SK-N-SH (cell line): ENCODE measurements at regions not wholly inside any gene's neighbourhood (a gene's known extent, or its start where the extent isn't known, plus 50 kb on each side); places are given as distances from the start of the nearest gene placed in this dataset.
A peak's percentile ranks its signal among the peaks of the same experiment; 100 is the strongest.

Experiments
- CTCF ChIA-PET: fragments of 300-600, 350-600 bp; formaldehyde crosslinking; extraction: SDS; loops from one replicate; lab custom pipeline; 2021; lab: Yijun Ruan, JAX
- POLR2A ChIA-PET: fragments of 350-600 bp; sonication (Branson Sonifier 250); formaldehyde crosslinking; extraction: SDS; loops from one replicate; lab custom pipeline; 2020; ENCODE audit warnings: antibody characterized with exemption, inconsistent platforms; lab: Yijun Ruan, JAX
- DNase-seq: peaks from one replicate; pipeline ENCODE4 v3.0.0; 2012
- H2AFZ ChIP-seq: fragments of 200-600 bp; sonication (generic); 2 replicates; pipeline ENCODE4 v1.8.1; 2016; ENCODE audit warnings: antibody characterized with exemption, mild to moderate bottlenecking, low read depth
- H3F3A ChIP-seq: fragments of 200-600 bp; sonication (generic); replicated peaks from 2 replicates; pipeline ENCODE3; 2016; ENCODE audit warnings: antibody characterized with exemption, mild to moderate bottlenecking; ENCODE audit not compliant: insufficient read depth
- H3K27ac ChIP-seq, 2 experiments: fragments of 200-500 bp in 1 of 2; fragments of 200-600 bp in 1 of 2; sonication (Bioruptor generic) in 1 of 2; sonication (generic), shearing (Covaris generic) in 1 of 2; 2 replicates each; pipeline versions ENCODE4 v1.5.1 to v1.6.1; 2014 to 2016; ENCODE audit warnings: low read depth in 2 of 2, inconsistent platforms in 1 of 2, low read length in 1 of 2, mild to moderate bottlenecking in 1 of 2, mixed read lengths in 1 of 2
- H3K27me3 ChIP-seq: fragments of 200-600 bp; sonication (generic), shearing (Covaris generic); 2 replicates; pipeline ENCODE4 v1.6.1; 2016; ENCODE audit warnings: mixed run types; ENCODE audit not compliant: insufficient read depth
- H3K36me3 ChIP-seq, 2 experiments: fragments of 200-500 bp in 1 of 2; fragments of 200-600 bp in 1 of 2; sonication (Bioruptor generic) in 1 of 2; sonication (generic) in 1 of 2; replicated peaks in 1 of 2; 2 replicates each; pipeline versions ENCODE3 to v1.5.1; 2014 to 2016; ENCODE audit warnings: low read length in 1 of 2, mild to moderate bottlenecking in 1 of 2; ENCODE audit not compliant: insufficient read depth in 2 of 2, control insufficient read depth in 1 of 2
- H3K4me1 ChIP-seq, 2 experiments: fragments of 200-500 bp in 1 of 2; fragments of 200-600 bp in 1 of 2; sonication (Bioruptor generic) in 1 of 2; sonication (generic), shearing (Covaris generic) in 1 of 2; 2 replicates each; pipeline versions ENCODE4 v1.5.1 to v1.6.1; 2014 to 2016; ENCODE audit warnings: low read depth in 1 of 2, low read length in 1 of 2, mixed run types in 1 of 2; ENCODE audit not compliant: insufficient read depth in 2 of 2, control insufficient read depth in 1 of 2
- H3K4me2 ChIP-seq: fragments of 200-600 bp; sonication (generic), shearing (Covaris generic); 2 replicates; pipeline ENCODE4 v1.6.1; 2017; ENCODE audit warnings: mixed run types
- H3K4me3 ChIP-seq, 2 experiments: fragments of 200-500 bp in 1 of 2; fragments of 200-600 bp in 1 of 2; sonication (Bioruptor generic) in 1 of 2; sonication (generic), shearing (Covaris generic) in 1 of 2; 2 replicates each; pipeline versions ENCODE4 v1.5.1 to v1.8.1; 2014 to 2016; ENCODE audit warnings: low read depth in 2 of 2, inconsistent platforms in 1 of 2, low read length in 1 of 2, mild to moderate bottlenecking in 1 of 2, mixed read lengths in 1 of 2, moderate library complexity in 1 of 2
- H3K79me2 ChIP-seq: fragments of 200-600 bp; sonication (generic); 2 replicates; pipeline ENCODE4 v1.8.1; 2017; ENCODE audit warnings: mild to moderate bottlenecking; ENCODE audit not compliant: insufficient read depth
- H3K9ac ChIP-seq: fragments of 200-600 bp; sonication (generic); 2 replicates; pipeline ENCODE4 v1.6.1; 2017; ENCODE audit warnings: mixed run types
- H3K9me2 ChIP-seq: fragments of 200-600 bp; sonication (generic); 2 replicates; pipeline ENCODE4 v1.6.1; 2017; ENCODE audit warnings: mixed run types
- H3K9me3 ChIP-seq: fragments of 200-600 bp; sonication (generic); 2 replicates; pipeline ENCODE4 v1.6.1; 2017; ENCODE audit warnings: mixed run types, mild to moderate bottlenecking, moderate library complexity
- H4K20me1 ChIP-seq: fragments of 200-600 bp; sonication (generic); 2 replicates; pipeline ENCODE4 v1.6.1; 2017; ENCODE audit warnings: mild to moderate bottlenecking, mixed run types; ENCODE audit not compliant: insufficient read depth
- CHD2 ChIP-seq: fragments of 150-350 bp; IDR thresholded peaks from 2 replicates; pipeline ENCODE4 v1.6.1; 2018; ENCODE audit warnings: low read length; ENCODE audit not compliant: partially characterized antibody
- CTCF ChIP-seq: fragments of 200-600 bp; sonication (generic); IDR thresholded peaks from 2 replicates; pipeline ENCODE4 v1.6.1; 2017; ENCODE audit warnings: antibody characterized with exemption, mild to moderate bottlenecking, moderate library complexity
- ELF1 ChIP-seq: IDR thresholded peaks from 2 replicates; pipeline ENCODE4 v1.4.0; 2012
- EP300 ChIP-seq, 2 experiments: IDR thresholded peaks; 2 replicates each; pipeline versions ENCODE4 v1.4.0 to v1.6.1; 2012; ENCODE audit warnings: borderline replicate concordance in 1 of 2, low read depth in 1 of 2, low read length in 1 of 2
- FOSL2 ChIP-seq: IDR thresholded peaks from 2 replicates; pipeline ENCODE4 v1.4.0; 2012; ENCODE audit warnings: low read depth, mild to moderate bottlenecking, moderate library complexity, borderline replicate concordance
- GABPA ChIP-seq: IDR thresholded peaks from 2 replicates; pipeline ENCODE4 v1.4.0; 2012; ENCODE audit warnings: low read depth, mild to moderate bottlenecking
- GATA2 ChIP-seq: sonication (generic); formaldehyde crosslinking; IDR thresholded peaks from 2 replicates; pipeline ENCODE4 v1.5.0; 2020; ENCODE audit warnings: mild to moderate bottlenecking, missing genetic modification reagents
- JUND ChIP-seq: IDR thresholded peaks from 2 replicates; pipeline ENCODE4 v1.4.0; 2012
- MEF2A ChIP-seq: IDR thresholded peaks from 2 replicates; pipeline ENCODE4 v1.4.0; 2012; ENCODE audit warnings: low read depth, borderline replicate concordance
- MXI1 ChIP-seq: IDR thresholded peaks from 2 replicates; pipeline ENCODE4 v1.6.1; 2012; ENCODE audit warnings: mild to moderate bottlenecking, low read depth, low read length, improper control_type of control experiment
- NFIC ChIP-seq: IDR thresholded peaks from 2 replicates; pipeline ENCODE4 v1.4.0; 2012; ENCODE audit warnings: borderline replicate concordance
- PBX3 ChIP-seq: IDR thresholded peaks from 2 replicates; pipeline ENCODE4; 2012
- RAD21 ChIP-seq: IDR thresholded peaks from 2 replicates; pipeline ENCODE4 v1.6.1; 2012; ENCODE audit warnings: mild to moderate bottlenecking, low read length
- RCOR1 ChIP-seq: fragments of 150-350 bp; IDR thresholded peaks from 2 replicates; pipeline ENCODE4 v1.6.1; 2017; ENCODE audit warnings: antibody characterized with exemption, low read length
- REST ChIP-seq: IDR thresholded peaks from 2 replicates; pipeline ENCODE4 v1.6.1; 2012; ENCODE audit warnings: mild to moderate bottlenecking, low read depth, low read length, moderate library complexity
- RFX5 ChIP-seq: IDR thresholded peaks from 2 replicates; pipeline ENCODE4 v1.6.1; 2012; ENCODE audit warnings: mild to moderate bottlenecking, improper control_type of control experiment, low read length
- SMC3 ChIP-seq: IDR thresholded peaks from 2 replicates; pipeline ENCODE4 v1.6.1; 2012; ENCODE audit warnings: low read depth, low read length, improper control_type of control experiment
- TCF12 ChIP-seq: IDR thresholded peaks from 2 replicates; pipeline ENCODE4 v1.4.0; 2012
- USF1 ChIP-seq: IDR thresholded peaks from 2 replicates; pipeline ENCODE4 v1.4.0; 2012; ENCODE audit warnings: low read depth, borderline replicate concordance
- YY1 ChIP-seq: IDR thresholded peaks from 2 replicates; pipeline ENCODE4 v1.4.0; 2012; ENCODE audit warnings: low read depth, mild to moderate bottlenecking

DNA sequence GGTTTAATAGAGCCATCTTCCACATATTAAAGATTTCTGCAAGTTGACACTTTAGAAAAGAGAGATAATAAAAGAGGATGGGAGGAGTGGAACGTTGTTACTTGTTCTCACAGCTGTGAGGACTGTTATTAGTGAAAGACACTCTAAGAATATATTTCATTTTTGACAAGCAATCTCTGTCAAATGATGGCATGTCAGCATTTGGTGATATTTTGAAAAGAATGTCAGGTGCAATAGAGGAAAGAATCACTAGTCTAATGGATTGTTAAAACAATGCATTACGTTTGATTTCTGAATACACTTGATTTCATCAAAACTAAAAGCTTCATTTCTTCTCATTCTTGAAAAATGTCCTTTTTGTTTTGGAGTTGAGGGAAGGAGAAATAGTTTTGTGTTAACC lies 853.4 kb downstream of the PLA2G4A start (continued):
- TF ChIP-seq REST (no peak), GATA2 (CRISPR knock-in tag) (no peak)

DNA sequence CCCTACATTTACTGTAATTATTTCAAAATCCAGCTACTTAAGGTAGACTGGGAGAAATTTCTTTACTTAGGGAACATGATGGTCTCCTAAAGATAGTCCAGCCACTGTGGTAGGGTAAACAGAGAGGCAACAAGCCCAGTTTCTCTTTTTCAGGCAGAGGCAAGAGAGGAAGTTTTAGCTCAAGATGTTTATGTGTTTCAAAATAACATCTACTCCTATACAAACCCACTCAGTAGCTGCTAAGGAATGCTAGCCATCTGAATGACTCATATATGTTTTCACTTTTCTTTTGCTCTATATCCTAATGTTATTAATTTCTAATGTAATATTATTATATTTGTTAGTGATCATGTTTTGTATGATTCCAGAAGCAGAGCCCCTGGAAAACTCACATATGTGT lies 856.6 kb downstream of the PLA2G4A start:
- H3K79me2 ChIP-seq, result no peaks in the 10 kb centered on the region
- H3K9me2 ChIP-seq, result no peaks in the 10 kb centered on the region
- peak overlapping the region; percentile 27; the same call in 1 of the 2 replicates for H3K4me2 ChIP-seq
- peaks cover 0 to 19% of the 10 kb centered on the region in 2 experiments; a peak in 3 of 4 replicates for H3K4me1 ChIP-seq
- ChIA-PET CTCF (interaction anchor here (0.9 to 2.3 kb wide), 2 partner anchors 14 to 28 kb away, joined by 3 to 6 read pairs; no protein-coding TSS in a partner anchor), POLR2A (no interaction called here)
- H3K36me3 ChIP-seq, result no peaks in the 10 kb centered on the region
- H2AFZ ChIP-seq, result peak overlapping the region; percentile 73; the same call in 1 of the 2 replicates
- H3K9ac ChIP-seq, result no peak overlapping the region; the same call in 1 of the 2 replicates
- peak overlapping the region; percentile 48 to 64; a peak in 3 of 4 replicates for H3K27ac ChIP-seq
- peak; percentile 46; the same call in 1 of the 2 replicates for TF ChIP-seq FOSL2
- TF ChIP-seq TCF12, result no peak; the same call in 1 of the 2 replicates
- no peak for TF ChIP-seq MEF2A
- TF ChIP-seq RCOR1, result no peak
- no peak for TF ChIP-seq ELF1
- 0 out of 2 replicates have a peak, but pooled peaks have one; percentile 31 for TF ChIP-seq JUND
- no peak for TF ChIP-seq CHD2
- no peaks in the 10 kb centered on the region for H3K27me3 ChIP-seq
- H3K9me3 ChIP-seq, result no peaks in the 10 kb centered on the region
- no peaks in the 10 kb centered on the region for H4K20me1 ChIP-seq
- DNase-seq, result no peak
- H3F3A ChIP-seq, result peaks cover 13% of the 10 kb centered on the region
- no peak overlapping the region; a peak in 1 of 4 replicates for H3K4me3 ChIP-seq

- H3K36me3 ChIP-seq, result no peaks in the 10 kb centered on the region
- no peaks in the 10 kb centered on the region for H3K79me2 ChIP-seq
- no peak overlapping the region for H3K9ac ChIP-seq
- DNase-seq, result no peak
- ChIA-PET POLR2A (no interaction called here), CTCF (no interaction called here)
- peak overlapping the region; percentile 2 to 83; a peak in 3 of 4 replicates for H3K27ac ChIP-seq
- H3K9me2 ChIP-seq, result no peaks in the 10 kb centered on the region
- no peak overlapping the region for H2AFZ ChIP-seq
- H3K4me3 ChIP-seq, result no peak overlapping the region
- peaks cover 31% of the 10 kb centered on the region for H3F3A ChIP-seq
- H3K27me3 ChIP-seq, result no peaks in the 10 kb centered on the region
- H3K4me2 ChIP-seq, result no peak overlapping the region
- H4K20me1 ChIP-seq, result no peaks in the 10 kb centered on the region
- H3K4me1 ChIP-seq, result peaks cover 0 to 26% of the 10 kb centered on the region in 2 experiments; a peak in 3 of 4 replicates
- no peaks in the 10 kb centered on the region for H3K9me3 ChIP-seq
- TF ChIP-seq GABPA, result no peak
- no peak for TF ChIP-seq USF1
- TF ChIP-seq RFX5, result no peak
- TF ChIP-seq MXI1, result no peak
- no peak for TF ChIP-seq MEF2A
- TF ChIP-seq CHD2, result no peak
- TF ChIP-seq PBX3, result peak; percentile 48
- no peak for TF ChIP-seq GATA2 (CRISPR knock-in tag)
- TF ChIP-seq ELF1, result no peak
- TF ChIP-seq YY1, result no peak
- TF ChIP-seq CTCF, result no peak
- no peak for TF ChIP-seq SMC3
- no peak for TF ChIP-seq RAD21
- peak in 1 of 2 experiments; percentile 53; a peak in 1 of 4 replicates for TF ChIP-seq EP300 (IDR thresholded peaks at IDR 0.05; ENCODE audit: borderline replicate concordance in 1 of 2, low read depth in 1 of 2, low read length in 1 of 2)
- TF ChIP-seq NFIC, result peak; percentile 89
- TF ChIP-seq JUND, result peak; percentile 32
These were observed 860.4 kb downstream of the PLA2G4A start for GRCh38 chr1:187689129-187689528.
